ENCODE measurements at regions not wholly inside any gene's neighbourhood (a gene's known extent, or its start where the extent isn't known, plus 50 kb on each side); places are given as distances from the start of the nearest gene placed in this dataset.

DNA sequence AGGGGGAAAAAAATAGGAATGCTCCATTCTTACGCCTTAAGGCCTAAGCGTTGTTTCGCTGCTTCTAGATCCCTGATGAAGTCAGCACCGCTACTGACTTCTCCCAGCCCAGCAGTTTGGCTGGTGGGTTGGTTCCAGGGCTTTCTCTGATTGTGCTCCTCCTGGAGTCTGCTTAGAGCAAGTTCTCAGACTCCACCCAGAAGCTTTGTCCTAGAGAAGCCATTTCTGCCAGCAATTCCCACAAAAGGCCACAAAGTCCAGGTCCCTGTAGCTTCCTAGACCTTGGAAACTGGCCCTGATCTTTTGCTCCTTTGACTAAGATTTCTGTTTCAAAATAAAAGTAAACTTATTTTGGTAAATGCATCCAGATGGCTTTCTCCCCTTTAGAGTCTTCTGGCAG, 65.4 kb downstream of the KCTD12 start:
- no peak overlapping the region for H3K27ac ChIP-seq (ENCODE audit: low read depth, low read length, poor library complexity, severe bottlenecking)
- H3K27me3 ChIP-seq (replicated peaks; ENCODE audit: insufficient read depth, low read depth, low read length, poor library complexity): no peaks in the 10 kb centered on the region
- no peak for DNase-seq (ENCODE audit: low spot score)
- no peaks in the 10 kb centered on the region for H3K36me3 ChIP-seq (ENCODE audit: insufficient read depth, low read length, poor library complexity, severe bottlenecking)
- H3K4me1 ChIP-seq (ENCODE audit: insufficient read depth, low read length, poor library complexity, severe bottlenecking): no peaks in the 10 kb centered on the region
- no peaks in the 10 kb centered on the region for H3K9me3 ChIP-seq (ENCODE audit: low read depth, low read length, poor library complexity, severe bottlenecking)
- CTCF ChIA-PET: no interaction called here
- no peak for TF ChIP-seq EZH2 (IDR thresholded peaks at IDR 0.05; ENCODE audit: borderline replicate concordance, low read depth, low read length, poor library complexity, severe bottlenecking)
- TF ChIP-seq, protein P1, sequence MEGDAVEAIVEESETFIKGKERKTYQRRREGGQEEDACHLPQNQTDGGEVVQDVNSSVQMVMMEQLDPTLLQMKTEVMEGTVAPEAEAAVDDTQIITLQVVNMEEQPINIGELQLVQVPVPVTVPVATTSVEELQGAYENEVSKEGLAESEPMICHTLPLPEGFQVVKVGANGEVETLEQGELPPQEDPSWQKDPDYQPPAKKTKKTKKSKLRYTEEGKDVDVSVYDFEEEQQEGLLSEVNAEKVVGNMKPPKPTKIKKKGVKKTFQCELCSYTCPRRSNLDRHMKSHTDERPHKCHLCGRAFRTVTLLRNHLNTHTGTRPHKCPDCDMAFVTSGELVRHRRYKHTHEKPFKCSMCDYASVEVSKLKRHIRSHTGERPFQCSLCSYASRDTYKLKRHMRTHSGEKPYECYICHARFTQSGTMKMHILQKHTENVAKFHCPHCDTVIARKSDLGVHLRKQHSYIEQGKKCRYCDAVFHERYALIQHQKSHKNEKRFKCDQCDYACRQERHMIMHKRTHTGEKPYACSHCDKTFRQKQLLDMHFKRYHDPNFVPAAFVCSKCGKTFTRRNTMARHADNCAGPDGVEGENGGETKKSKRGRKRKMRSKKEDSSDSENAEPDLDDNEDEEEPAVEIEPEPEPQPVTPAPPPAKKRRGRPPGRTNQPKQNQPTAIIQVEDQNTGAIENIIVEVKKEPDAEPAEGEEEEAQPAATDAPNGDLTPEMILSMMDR (conservative IDR thresholded peaks at IDR 0.05; ENCODE audit: low read depth, low read length): no peak
- intact Hi-C loops (cut with micrococcal nuclease; ENCODE audit: unreplicated experiment): loop anchor here (5.0 kb wide), 1 partner anchor 82 kb away; no protein-coding TSS in a partner anchor
- POLR2A ChIA-PET (ENCODE audit: low non-redundant PET): no interaction called here
- no peak overlapping the region for H3K4me3 ChIP-seq (ENCODE audit: low read depth, low read length, poor library complexity, severe bottlenecking)
- no TSS peak for BruUV-seq (replicated peaks)

DNA sequence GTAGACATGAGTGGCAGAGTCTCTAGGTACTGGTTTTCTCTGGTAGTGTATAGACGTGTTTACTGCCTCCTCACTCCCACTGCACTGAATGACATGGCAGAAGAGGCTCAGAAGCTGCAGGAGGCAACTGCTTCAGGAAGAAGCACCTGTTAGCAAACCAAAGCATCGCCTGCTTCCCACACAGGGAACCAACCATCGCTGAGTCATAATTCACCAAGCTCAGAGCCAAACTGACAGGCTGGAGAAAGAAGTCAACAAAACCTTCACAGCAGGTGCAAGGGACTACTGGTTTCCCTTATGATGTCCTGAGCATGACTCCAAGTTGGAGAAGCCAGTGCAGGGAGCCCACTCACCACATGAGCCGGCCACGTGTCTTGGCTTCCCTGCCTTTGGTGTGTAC, 69.8 kb downstream of the KCTD12 start:
- no peaks in the 10 kb centered on the region for H3K9me3 ChIP-seq (ENCODE audit: low read depth, low read length, poor library complexity, severe bottlenecking)
- no peaks in the 10 kb centered on the region for H3K27me3 ChIP-seq (replicated peaks; ENCODE audit: insufficient read depth, low read depth, low read length, poor library complexity)
- no peak overlapping the region for H3K4me3 ChIP-seq (ENCODE audit: low read depth, low read length, poor library complexity, severe bottlenecking)
- no TSS peak for BruUV-seq (replicated peaks)
- H3K4me1 ChIP-seq (ENCODE audit: insufficient read depth, low read length, poor library complexity, severe bottlenecking): no peaks in the 10 kb centered on the region
- ChIA-PET POLR2A (ENCODE audit: low non-redundant PET) (no interaction called here), CTCF (no interaction called here)
- no peak overlapping the region for H3K27ac ChIP-seq (ENCODE audit: low read depth, low read length, poor library complexity, severe bottlenecking)
- no peak for DNase-seq (ENCODE audit: low spot score)
- intact Hi-C loops (cut with micrococcal nuclease; ENCODE audit: unreplicated experiment): no loop called here
- no peaks in the 10 kb centered on the region for H3K36me3 ChIP-seq (ENCODE audit: insufficient read depth, low read length, poor library complexity, severe bottlenecking)
- TF ChIP-seq EZH2 (IDR thresholded peaks at IDR 0.05; ENCODE audit: borderline replicate concordance, low read depth, low read length, poor library complexity, severe bottlenecking): no peak
- TF ChIP-seq, protein P1 (conservative IDR thresholded peaks at IDR 0.05; ENCODE audit: low read depth, low read length): no peak

DNA sequence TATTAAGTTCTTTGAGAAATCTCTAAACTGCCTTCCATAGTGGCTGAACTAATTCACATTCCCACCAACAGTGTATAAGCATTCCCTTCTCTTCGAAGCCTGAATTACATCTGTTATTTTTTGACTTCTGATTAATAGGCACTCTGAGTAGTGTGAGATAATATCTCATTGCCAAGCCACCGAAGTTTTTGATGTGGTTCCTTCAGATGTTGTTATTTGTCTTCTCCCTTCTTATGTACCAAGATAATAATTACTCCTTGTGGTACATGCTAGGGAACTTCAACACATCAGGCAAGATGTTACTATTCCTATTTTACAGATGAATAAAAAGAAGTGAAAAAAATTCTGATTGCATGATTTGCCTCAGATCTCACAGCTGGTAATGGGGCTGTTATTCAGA, 70.9 kb downstream of the KCTD12 start:
- POLR2A ChIA-PET (ENCODE audit: low non-redundant PET): no interaction called here
- CTCF ChIA-PET: no interaction called here
- intact Hi-C loops (cut with micrococcal nuclease; ENCODE audit: unreplicated experiment): no loop called here
- TF ChIP-seq, protein P1 (conservative IDR thresholded peaks at IDR 0.05; ENCODE audit: low read depth, low read length): no peak
- no peak for TF ChIP-seq EZH2 (IDR thresholded peaks at IDR 0.05; ENCODE audit: borderline replicate concordance, low read depth, low read length, poor library complexity, severe bottlenecking)
- Histone ChIP-seq H3K4me3 (ENCODE audit: low read depth, low read length, poor library complexity, severe bottlenecking) (no peak overlapping the region), H3K27me3 (replicated peaks; ENCODE audit: insufficient read depth, low read depth, low read length, poor library complexity) (no peaks in the 10 kb centered on the region), H3K9me3 (ENCODE audit: low read depth, low read length, poor library complexity, severe bottlenecking) (no peaks in the 10 kb centered on the region), H3K36me3 (ENCODE audit: insufficient read depth, low read length, poor library complexity, severe bottlenecking) (no peaks in the 10 kb centered on the region), H3K4me1 (ENCODE audit: insufficient read depth, low read length, poor library complexity, severe bottlenecking) (no peaks in the 10 kb centered on the region), H3K27ac (ENCODE audit: low read depth, low read length, poor library complexity, severe bottlenecking) (no peak overlapping the region)
- no TSS peak for BruUV-seq (replicated peaks)
- no peak for DNase-seq (ENCODE audit: low spot score)

All from A673 (cell line).